Stimulated activated CD8-positive, alpha-beta memory T cell treated with anti-CD3 and anti-CD28 coated beads, Interleukin-4, amount 100 ng/mL, for 24 hours (primary cell): ENCODE measurements at regions not wholly inside any gene's neighbourhood (a gene's known extent, or its start where the extent isn't known, plus 50 kb on each side); places are given as distances from the start of the nearest gene placed in this dataset.

Experiments
- DNase-seq: peaks from one replicate; pipeline ENCODE4 v3.0.0-alpha.2; 2020; ENCODE audit warnings: low read depth

- DNase-seq: no peak
These were observed 1431.6 kb upstream of the TENM3 start for GRCh38 chr4:180811556-180811955.

DNA sequence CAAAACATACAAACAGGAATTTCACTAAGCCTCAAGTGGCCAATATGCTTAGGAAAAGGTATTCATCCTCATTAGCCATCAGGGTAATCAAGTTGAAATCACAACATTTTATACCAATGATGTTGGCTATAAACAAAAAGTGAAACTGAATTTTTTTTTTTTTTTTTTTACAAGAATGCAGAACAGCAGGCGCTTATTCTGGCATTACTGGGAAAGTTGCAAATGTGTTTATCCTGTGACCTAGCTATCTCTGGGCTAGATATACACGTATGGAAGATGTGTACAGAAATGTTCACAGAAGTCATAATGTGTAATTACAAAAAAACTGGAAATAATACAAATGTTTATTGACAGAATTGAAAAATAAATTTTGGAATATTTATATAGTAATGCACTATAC lies 1430.4 kb upstream of the TENM3 start:
- DNase-seq: no peak

DNA sequence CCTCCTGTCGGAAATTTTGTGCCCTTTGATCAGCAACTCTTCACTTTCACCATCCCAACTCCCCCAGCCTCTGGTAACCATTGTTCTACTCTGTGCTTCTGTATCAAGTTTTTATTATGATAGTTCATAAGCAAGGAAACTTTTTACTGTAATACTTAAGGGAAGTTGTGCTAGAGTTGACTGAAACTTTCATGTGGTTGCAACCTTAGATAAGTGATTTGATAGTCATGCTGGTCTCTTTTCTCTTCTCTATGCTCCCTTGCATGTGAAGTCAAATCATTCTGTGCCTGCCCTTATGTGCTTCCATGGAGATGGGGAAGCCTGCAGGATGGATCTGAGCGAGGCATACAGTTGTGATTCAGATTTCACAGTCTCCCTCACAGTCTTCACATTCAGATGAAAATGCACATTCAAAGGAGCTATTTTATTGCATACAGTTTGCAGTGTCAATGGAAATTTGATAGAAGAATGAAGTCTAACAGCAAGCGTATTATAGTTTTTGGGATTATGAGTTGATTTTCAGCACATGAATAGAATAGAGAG lies 1428.3 kb upstream of the TENM3 start:
- no peak for DNase-seq

DNA sequence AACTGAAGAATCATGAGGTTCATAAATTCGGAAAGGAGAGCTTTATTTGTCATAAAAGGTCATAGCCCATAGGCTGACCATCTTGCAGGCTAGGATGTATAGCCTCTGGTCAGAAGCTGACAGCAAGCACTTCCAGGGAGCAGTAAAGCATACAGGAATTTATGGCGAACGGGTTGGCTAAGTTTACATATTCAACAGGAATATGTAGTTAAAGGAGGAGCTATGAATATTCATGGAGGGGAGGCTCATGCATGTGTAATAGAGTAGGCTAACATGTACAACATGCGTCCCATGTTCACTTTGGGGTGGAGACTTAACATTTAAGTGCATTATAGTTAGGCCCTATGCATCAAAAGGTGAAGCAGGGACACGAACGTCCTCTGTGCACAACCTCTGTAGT lies 1425.7 kb upstream of the TENM3 start:
- no peak for DNase-seq

GRCh38 chr4:180823108-180823507 lies 1420.1 kb upstream of the TENM3 start:
- DNase-seq: no peak

- no peak for DNase-seq
These were observed 1415.8 kb upstream of the TENM3 start for GRCh38 chr4:180827232-180828009.

GRCh38 chr4:180828455-180829018 lies 1414.7 kb upstream of the TENM3 start:
- DNase-seq: no peak

- no peak for DNase-seq
These were observed 1411.1 kb upstream of the TENM3 start for GRCh38 chr4:180832073-180832472.

- no peak for DNase-seq
These were observed 1403.1 kb upstream of the TENM3 start for GRCh38 chr4:180840142-180840541.

DNA sequence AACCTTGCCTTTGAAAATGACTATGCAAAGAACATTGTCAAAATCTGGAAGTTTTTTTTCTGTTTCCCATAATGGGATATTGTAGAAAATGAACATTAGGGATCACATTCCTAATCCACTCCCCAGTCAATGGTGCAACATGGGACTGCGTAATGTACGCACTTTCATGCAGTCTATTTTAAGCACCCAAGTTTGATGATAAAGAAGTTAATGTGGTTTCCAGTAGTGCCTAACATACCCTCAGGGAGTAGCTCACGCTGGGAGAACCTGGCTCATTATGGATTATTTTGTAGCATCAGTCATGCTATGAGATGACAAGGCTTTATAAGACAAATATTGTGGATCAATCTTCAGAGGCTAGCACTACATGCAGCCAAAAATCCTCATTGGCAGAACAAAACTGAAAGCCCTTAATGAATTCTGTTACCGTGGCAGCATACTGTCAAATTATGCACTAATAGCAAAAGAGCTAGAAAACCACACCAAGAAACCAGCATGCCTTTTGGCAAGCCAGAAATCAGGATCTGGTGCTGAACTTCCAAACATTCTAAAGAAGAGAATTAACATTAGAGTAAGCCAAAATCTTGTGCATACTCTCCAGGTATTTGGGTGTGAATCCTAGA lies 1392.8 kb upstream of the TENM3 start:
- DNase-seq: no peak

DNA sequence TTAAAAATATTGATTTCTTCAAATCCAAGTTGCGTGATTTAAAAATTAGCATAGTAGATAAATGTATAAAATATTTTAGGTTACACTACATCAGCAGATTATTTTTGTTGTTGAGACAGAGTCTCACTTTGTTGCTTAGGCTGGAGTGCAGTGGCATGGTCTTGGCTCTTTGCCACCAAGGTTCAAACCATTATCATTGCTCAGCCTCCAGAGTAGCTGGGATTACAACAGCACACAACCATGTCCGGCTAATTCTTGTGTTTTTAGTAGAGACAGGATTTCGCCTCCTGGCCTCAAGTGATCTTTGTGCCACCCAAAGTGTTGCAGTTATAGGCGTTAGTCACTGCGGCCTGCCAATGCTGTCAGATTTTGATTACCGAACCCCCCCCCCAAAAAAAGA lies 1390.5 kb upstream of the TENM3 start:
- no peak for DNase-seq

- DNase-seq: no peak
These were observed 1388.0 kb upstream of the TENM3 start for GRCh38 chr4:180855184-180855583.

DNA sequence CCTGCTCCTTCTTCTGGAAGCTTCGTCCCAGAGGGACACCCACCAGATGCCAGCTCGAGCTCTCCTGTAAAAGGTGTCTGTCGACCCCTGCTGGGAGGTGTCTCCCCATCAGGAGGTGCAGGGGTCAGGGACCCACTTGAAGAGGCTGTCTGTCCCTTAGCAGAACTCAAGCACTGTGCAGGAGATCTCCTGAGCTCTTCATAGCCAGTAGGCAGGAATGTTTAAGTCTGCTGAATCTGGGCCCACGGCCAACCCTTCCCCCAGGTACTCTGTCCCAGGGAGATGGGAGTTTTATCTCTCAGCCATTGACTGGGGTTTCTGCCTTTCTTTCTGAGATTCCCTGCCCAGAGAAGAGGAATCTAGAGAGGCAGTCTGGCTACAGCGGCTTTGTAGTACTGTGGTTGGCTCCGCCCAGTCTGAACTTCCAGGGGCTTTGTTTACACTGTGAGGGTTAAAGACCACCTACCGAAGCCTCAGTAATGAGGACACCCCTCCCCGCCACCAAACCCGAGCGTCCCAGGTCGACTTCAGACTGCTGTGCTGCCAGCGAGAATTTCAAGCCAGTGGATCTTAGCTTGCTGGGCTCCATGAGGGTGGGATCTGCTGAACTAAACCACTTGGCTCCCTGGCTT lies 1383.0 kb upstream of the TENM3 start:
- DNase-seq: no peak

GRCh38 chr4:180861651-180862050 lies 1381.6 kb upstream of the TENM3 start:
- no peak for DNase-seq

- no peak for DNase-seq
These were observed 1376.1 kb upstream of the TENM3 start for GRCh38 chr4:180866933-180867643.

GRCh38 chr4:180870623-180871022 lies 1372.6 kb upstream of the TENM3 start:
- no peak for DNase-seq

GRCh38 chr4:180898305-180898704 lies 1344.9 kb upstream of the TENM3 start:
- no peak for DNase-seq

- DNase-seq: no peak
These were observed 1342.4 kb upstream of the TENM3 start for GRCh38 chr4:180900781-180901180.

GRCh38 chr4:180909279-180909678 lies 1333.9 kb upstream of the TENM3 start:
- DNase-seq: no peak

DNA sequence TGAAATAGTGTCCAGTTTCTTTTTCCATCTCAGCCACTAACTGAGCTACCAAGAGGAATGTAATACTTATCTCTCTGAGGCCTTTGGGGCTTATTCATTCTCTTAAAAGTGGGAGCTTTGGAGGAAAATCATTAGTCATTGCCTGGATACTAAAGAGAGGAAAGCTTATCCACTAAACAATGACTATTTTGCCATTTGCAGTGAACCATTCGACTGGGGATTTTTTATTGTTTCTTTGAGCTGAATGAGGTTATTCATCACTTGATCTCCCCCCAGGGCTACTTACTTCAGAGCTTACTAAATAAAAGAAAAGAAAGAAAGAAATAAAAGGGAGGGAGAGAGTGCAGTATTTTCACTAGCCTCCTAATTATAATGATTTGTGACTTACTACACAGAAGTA lies 1329.5 kb upstream of the TENM3 start:
- DNase-seq: no peak

DNA sequence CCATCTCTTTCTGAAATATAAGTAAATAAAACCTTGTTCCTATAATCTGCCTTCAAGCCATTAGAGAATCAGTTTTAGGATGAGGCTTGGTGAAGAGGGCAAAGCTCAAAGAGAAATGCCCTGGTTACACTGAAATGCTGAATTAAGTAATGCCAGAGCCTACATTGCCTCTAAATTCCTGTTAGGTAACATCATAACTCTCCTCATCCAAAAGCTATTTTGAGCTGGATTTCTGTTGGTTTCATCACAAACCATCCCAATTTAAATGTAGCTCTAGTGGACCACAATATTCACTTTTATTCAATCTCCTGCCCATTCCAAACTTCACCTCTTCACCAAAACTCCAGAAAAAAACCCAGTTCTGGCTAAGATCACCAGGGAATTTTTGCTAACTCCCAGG lies 1319.7 kb upstream of the TENM3 start:
- no peak for DNase-seq

- DNase-seq: no peak
These were observed 1317.4 kb upstream of the TENM3 start for GRCh38 chr4:180925805-180926204.
